Fibroblast of mammary gland (primary cell): ENCODE measurements at regions not wholly inside any gene's neighbourhood (a gene's known extent, or its start where the extent isn't known, plus 50 kb on each side); places are given as distances from the start of the nearest gene placed in this dataset.

ENCODE experiments used
- DNase-seq: peaks from one replicate; pipeline ENCODE4 v3.0.0-alpha.2; 2010; ENCODE audit warnings: low read depth
- H3K4me3 ChIP-seq: 2 replicates; pipeline ENCODE4 v1.5.1; 2011; ENCODE audit warnings: low read depth, mild to moderate bottlenecking, low read length, moderate library complexity; ENCODE audit not compliant: control insufficient read depth
- CTCF ChIP-seq: conservative IDR thresholded peaks from 2 replicates; pipeline ENCODE4 v1.5.1; 2011; ENCODE audit warnings: low read depth, low read length, inconsistent platforms; ENCODE audit not compliant: control insufficient read depth, insufficient read depth

- no peak for TF ChIP-seq CTCF
- H3K4me3 ChIP-seq = no peak overlapping the region
- no peak for DNase-seq
Measured at GRCh38 chr3:106342386-106342785, 473.6 kb upstream of the CBLB start.

- no peak for TF ChIP-seq CTCF
- DNase-seq = no peak
Measured at GRCh38 chr3:106343811-106344210, 475.0 kb upstream of the CBLB start.

GRCh38 chr3:106345353-106346027 is 476.7 kb upstream of the CBLB start:
- DNase-seq = peak; percentile 95
- no peak overlapping the region for H3K4me3 ChIP-seq
- no peak for TF ChIP-seq CTCF

More at GRCh38 chr3:106343811-106344210, 475.0 kb upstream of the CBLB start:
- H3K4me3 ChIP-seq = no peak overlapping the region

GRCh38 chr3:106347350-106347749 is 478.5 kb upstream of the CBLB start:
- TF ChIP-seq CTCF = no peak
- H3K4me3 ChIP-seq = no peak overlapping the region
- no peak for DNase-seq

GRCh38 chr3:106348139-106348690 is 479.4 kb upstream of the CBLB start:
- TF ChIP-seq CTCF = no peak
- H3K4me3 ChIP-seq = no peak overlapping the region
- DNase-seq = no peak

GRCh38 chr3:106349191-106349881 is 480.5 kb upstream of the CBLB start:
- no peak overlapping the region for H3K4me3 ChIP-seq
- DNase-seq = no peak
- no peak for TF ChIP-seq CTCF

GRCh38 chr3:106355873-106356272 is 487.1 kb upstream of the CBLB start:
- H3K4me3 ChIP-seq = no peak overlapping the region
- no peak for DNase-seq
- no peak for TF ChIP-seq CTCF
